H1 (cell line): ENCODE measurements at regions not wholly inside any gene's neighbourhood (a gene's known extent, or its start where the extent isn't known, plus 50 kb on each side); places are given as distances from the start of the nearest gene placed in this dataset.

Source experiments
- BRCA1 ChIP-seq: IDR thresholded peaks from 2 replicates; pipeline ENCODE4 v1.6.1; 2012; ENCODE audit warnings: low read depth, low read length, improper control_type of control experiment
- CHD2 ChIP-seq: IDR thresholded peaks from 2 replicates; pipeline ENCODE4 v1.6.1; 2012; ENCODE audit warnings: low read length, improper control_type of control experiment
- CREB1 ChIP-seq: IDR thresholded peaks from 2 replicates; pipeline ENCODE4 v1.6.1; 2012; ENCODE audit warnings: inconsistent platforms
- GABPA ChIP-seq: IDR thresholded peaks from 2 replicates; pipeline ENCODE4 v1.6.1; 2011; ENCODE audit warnings: mild to moderate bottlenecking, low read length, moderate library complexity, borderline replicate concordance; ENCODE audit not compliant: insufficient read depth
- HDAC2 ChIP-seq, 2 experiments: fragments of 300-600 bp in 1 of 2; sonication (generic) in 1 of 2; IDR thresholded peaks; 2 replicates each; pipeline ENCODE4 v1.6.1; 2011 to 2012; ENCODE audit warnings: low read depth in 2 of 2, low read length in 2 of 2, mild to moderate bottlenecking in 2 of 2, moderate library complexity in 2 of 2, borderline replicate concordance in 1 of 2, inconsistent platforms in 1 of 2
- POLR2AphosphoS5 ChIP-seq: IDR thresholded peaks from 2 replicates; pipeline ENCODE4 v1.6.1; 2011; ENCODE audit warnings: low read depth, low read length
- RNF2 ChIP-seq: fragments of 200-900, 300-1000 bp; sonication (generic); IDR thresholded peaks from 2 replicates; pipeline ENCODE4 v1.7.1; 2016; ENCODE audit warnings: borderline replicate concordance, low read depth, mild to moderate bottlenecking, antibody characterized with exemption, low read length; ENCODE audit not compliant: poor library complexity, severe bottlenecking; ENCODE audit errors: missing control alignments
- SAP30 ChIP-seq: fragments of 300-600 bp; sonication (generic); IDR thresholded peaks from 2 replicates; pipeline ENCODE4 v1.7.1; 2012; ENCODE audit warnings: low read length, moderate library complexity, mild to moderate bottlenecking, inconsistent platforms; ENCODE audit not compliant: insufficient read depth, insufficient replicate concordance
- SUZ12 ChIP-seq: fragments of 200-600 bp; sonication (generic); IDR thresholded peaks from 2 replicates; pipeline ENCODE4 v1.6.1; 2012; ENCODE audit warnings: mild to moderate bottlenecking, inconsistent platforms, low read length, moderate library complexity, mixed read lengths
- TAF7 ChIP-seq: optimal IDR thresholded peaks from 2 replicates; pipeline ENCODE3; 2011; ENCODE audit warnings: low read depth, mild to moderate bottlenecking, inconsistent platforms, low read length, moderate library complexity, borderline replicate concordance
- YY1 ChIP-seq: IDR thresholded peaks from 2 replicates; pipeline ENCODE4 v1.6.1; 2011; ENCODE audit warnings: low read depth, mild to moderate bottlenecking, low read length
- TF ChIP-seq, protein P1 (sequence below): IDR thresholded peaks from 2 replicates; pipeline ENCODE4 v1.6.1; 2012; ENCODE audit warnings: inconsistent platforms
- TF ChIP-seq, protein P2 (sequence below): IDR thresholded peaks from 2 replicates; pipeline ENCODE4 v1.6.1; 2011; ENCODE audit warnings: low read length, improper control_type of control experiment
- TF ChIP-seq, protein P3 (sequence below), 3 experiments: IDR thresholded peaks; 1 replicate in 2 of 3; 2 replicates in 1 of 3; pipeline versions ENCODE4 v1.5.1 to v1.6.1; 2011; ENCODE audit warnings: low read length in 3 of 3, mild to moderate bottlenecking in 3 of 3, inconsistent platforms in 2 of 3, low read depth in 1 of 3, moderate library complexity in 1 of 3; ENCODE audit not compliant: insufficient read depth in 1 of 3; ENCODE audit errors: control extremely low read depth in 1 of 3

DNA sequence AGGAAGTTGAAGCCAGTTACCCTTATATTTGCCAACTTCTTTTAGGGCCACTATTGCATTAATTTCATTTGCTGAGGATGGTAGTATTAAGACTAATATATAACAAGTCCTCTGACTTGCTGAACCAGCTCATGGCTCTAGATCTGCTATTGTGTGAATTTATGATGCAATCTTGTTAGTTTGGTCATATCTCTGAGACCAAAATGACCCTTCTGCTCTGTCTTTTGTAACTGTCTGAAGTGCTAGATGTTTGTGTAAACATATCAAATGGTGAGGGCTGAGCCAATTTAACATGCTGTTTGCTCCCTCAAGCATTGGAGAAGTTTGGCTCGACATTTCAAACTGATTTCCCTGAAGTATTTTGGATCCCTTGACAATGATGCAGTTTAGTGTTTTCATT, 106.9 kb upstream of the PTGFR start (continued):
- TF ChIP-seq GABPA, result no peak
- no peak for TF ChIP-seq HDAC2 (IDR thresholded peaks at IDR 0.05; ENCODE audit: borderline replicate concordance in 1 of 2, low read depth in 2 of 2, low read length in 2 of 2)
- no peak for TF ChIP-seq SAP30
- no peak for TF ChIP-seq CREB1
- TF ChIP-seq, protein P1, sequence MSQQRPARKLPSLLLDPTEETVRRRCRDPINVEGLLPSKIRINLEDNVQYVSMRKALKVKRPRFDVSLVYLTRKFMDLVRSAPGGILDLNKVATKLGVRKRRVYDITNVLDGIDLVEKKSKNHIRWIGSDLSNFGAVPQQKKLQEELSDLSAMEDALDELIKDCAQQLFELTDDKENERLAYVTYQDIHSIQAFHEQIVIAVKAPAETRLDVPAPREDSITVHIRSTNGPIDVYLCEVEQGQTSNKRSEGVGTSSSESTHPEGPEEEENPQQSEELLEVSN, result no peak
- TF ChIP-seq YY1, result no peak
- no peak for TF ChIP-seq CHD2
- TF ChIP-seq BRCA1, result no peak
- TF ChIP-seq, protein P2, sequence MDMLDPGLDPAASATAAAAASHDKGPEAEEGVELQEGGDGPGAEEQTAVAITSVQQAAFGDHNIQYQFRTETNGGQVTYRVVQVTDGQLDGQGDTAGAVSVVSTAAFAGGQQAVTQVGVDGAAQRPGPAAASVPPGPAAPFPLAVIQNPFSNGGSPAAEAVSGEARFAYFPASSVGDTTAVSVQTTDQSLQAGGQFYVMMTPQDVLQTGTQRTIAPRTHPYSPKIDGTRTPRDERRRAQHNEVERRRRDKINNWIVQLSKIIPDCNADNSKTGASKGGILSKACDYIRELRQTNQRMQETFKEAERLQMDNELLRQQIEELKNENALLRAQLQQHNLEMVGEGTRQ, result no peak
- no peak for TF ChIP-seq RNF2
- TF ChIP-seq, protein P3, sequence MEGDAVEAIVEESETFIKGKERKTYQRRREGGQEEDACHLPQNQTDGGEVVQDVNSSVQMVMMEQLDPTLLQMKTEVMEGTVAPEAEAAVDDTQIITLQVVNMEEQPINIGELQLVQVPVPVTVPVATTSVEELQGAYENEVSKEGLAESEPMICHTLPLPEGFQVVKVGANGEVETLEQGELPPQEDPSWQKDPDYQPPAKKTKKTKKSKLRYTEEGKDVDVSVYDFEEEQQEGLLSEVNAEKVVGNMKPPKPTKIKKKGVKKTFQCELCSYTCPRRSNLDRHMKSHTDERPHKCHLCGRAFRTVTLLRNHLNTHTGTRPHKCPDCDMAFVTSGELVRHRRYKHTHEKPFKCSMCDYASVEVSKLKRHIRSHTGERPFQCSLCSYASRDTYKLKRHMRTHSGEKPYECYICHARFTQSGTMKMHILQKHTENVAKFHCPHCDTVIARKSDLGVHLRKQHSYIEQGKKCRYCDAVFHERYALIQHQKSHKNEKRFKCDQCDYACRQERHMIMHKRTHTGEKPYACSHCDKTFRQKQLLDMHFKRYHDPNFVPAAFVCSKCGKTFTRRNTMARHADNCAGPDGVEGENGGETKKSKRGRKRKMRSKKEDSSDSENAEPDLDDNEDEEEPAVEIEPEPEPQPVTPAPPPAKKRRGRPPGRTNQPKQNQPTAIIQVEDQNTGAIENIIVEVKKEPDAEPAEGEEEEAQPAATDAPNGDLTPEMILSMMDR (IDR thresholded peaks at IDR 0.05; ENCODE audit: control extremely low read depth in 1 of 3, insufficient read depth in 1 of 3, low read depth in 1 of 3, low read length in 3 of 3), result no peak
- TF ChIP-seq SUZ12, result no peak
- no peak for TF ChIP-seq TAF7
- no peak for TF ChIP-seq POLR2AphosphoS5
